HG02571 (cell line): ENCODE measurements at regions not wholly inside any gene's neighbourhood (a gene's known extent, or its start where the extent isn't known, plus 50 kb on each side); places are given as distances from the start of the nearest gene placed in this dataset.

ENCODE experiments used
- ATAC-seq: cut with Tn5 transposase; IDR thresholded peaks from one replicate; pipeline ENCODE4 v1.9.1; 2021; ENCODE audit warnings: mild to moderate bottlenecking, moderate library complexity; ENCODE audit not compliant: unreplicated experiment

DNA sequence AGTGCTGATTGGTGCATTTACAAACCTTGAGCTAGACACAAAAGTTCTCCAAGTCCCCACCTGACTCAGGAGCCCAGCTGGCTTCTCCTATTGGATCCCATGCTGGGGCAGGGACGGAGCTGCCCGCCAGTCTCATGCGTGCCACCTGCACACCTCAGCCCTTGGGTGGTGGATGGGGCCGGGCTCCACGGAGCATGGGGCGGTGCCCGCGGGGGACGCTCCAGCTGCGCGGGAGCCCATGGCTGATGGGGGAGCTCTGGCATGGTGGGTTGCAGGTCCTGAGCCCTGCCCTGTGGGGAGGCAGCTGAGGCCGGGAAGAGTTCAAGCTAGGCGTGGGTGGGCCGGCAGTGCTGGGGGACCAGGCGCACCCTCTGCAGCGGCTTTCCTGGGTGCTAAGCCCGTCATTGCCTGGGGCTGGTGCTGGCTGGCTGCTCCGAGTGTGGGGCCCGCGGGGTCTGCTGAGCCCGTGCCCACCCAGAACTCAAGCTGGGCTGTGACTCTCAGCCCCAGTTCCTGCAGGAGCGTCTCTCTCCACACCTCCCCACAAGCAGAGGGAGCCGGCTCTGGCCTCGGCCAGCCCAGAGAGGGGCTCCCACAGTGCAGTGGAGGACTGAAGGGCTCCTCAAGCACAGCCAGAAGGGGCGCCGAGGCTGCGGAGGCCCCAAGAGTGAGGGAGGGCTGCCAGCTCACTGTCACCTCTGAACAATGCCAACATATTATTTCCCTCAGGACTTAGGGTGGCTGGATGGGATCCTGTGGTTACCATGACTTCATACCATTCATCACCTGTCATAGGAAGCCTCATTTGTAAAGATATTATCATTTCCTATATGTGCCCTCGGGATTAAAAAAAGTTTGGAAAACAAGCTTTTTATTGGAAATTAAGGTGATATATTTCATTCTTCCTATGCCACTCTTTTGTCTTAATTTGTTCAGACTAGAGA is 688.7 kb downstream of the ETS1 start:
- ATAC-seq, result no peak

GRCh38 chr11:127895776-127896175 is 691.6 kb downstream of the ETS1 start:
- ATAC-seq, result no peak

- no peak for ATAC-seq
Observed at GRCh38 chr11:127894316-127894715, 693.0 kb downstream of the ETS1 start.

DNA sequence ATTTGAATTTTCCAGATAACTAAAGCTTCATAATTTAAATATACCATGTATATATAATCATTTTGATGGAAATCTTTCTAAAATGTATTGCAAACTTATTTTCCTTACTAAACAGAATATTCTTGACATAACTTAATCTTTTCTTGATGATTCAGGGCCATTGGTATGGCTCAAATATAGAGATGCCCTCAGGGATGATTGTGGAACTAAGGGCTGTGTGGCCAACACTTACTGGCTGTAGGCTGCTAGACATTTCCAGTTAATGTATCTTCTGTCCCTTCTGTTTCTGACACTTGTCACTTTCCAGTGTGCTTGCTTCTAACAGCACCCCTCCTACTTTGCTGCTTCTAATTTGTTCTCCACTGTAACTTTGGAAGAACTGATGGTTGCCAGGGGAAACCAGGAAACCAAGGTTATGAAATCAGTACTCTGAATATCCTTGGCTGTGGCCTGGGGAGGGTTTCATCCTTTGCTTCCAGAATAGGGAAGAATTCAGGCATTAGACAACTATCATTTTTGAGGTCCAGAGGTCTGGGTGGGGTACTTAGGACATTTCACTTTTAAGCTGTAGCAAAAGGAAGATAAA is 697.2 kb downstream of the ETS1 start:
- no peak for ATAC-seq

GRCh38 chr11:127888386-127888785 is 699.0 kb downstream of the ETS1 start:
- ATAC-seq, result no peak

GRCh38 chr11:127875131-127875530 is 712.2 kb downstream of the ETS1 start:
- ATAC-seq, result no peak

DNA sequence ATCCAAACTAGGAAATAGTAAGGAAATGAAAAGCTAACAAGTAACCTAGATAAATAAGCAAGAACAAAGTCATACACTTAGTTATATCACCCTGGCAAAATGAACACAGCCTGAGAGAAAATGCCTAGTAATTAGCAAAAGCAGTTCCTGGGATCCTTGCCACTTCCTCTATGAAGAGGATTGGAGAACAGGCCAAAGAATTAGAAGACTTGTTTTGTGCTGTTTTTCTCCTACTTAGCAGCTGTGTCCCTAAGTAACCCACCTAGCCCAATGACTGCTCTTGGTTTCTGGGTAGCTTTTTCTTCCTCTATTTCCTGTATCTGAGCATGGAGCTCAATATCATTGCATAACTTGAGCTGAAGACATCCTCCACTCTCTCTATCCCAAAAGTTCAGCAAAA is 713.9 kb downstream of the ETS1 start:
- ATAC-seq, result no peak

- no peak for ATAC-seq
Observed at GRCh38 chr11:127866109-127866508, 721.2 kb downstream of the ETS1 start.

- ATAC-seq, result no peak
Observed at GRCh38 chr11:127864861-127865260, 722.5 kb downstream of the ETS1 start.

GRCh38 chr11:127862406-127862805 is 725.0 kb downstream of the ETS1 start:
- ATAC-seq, result no peak

GRCh38 chr11:127859941-127860354 is 727.4 kb downstream of the ETS1 start:
- ATAC-seq, result no peak

GRCh38 chr11:127844876-127845275 is 742.5 kb downstream of the ETS1 start:
- no peak for ATAC-seq

GRCh38 chr11:127843483-127844396 is 743.6 kb downstream of the ETS1 start:
- no peak for ATAC-seq

- no peak for ATAC-seq
Observed at GRCh38 chr11:127825183-127825582, 762.2 kb downstream of the ETS1 start.

DNA sequence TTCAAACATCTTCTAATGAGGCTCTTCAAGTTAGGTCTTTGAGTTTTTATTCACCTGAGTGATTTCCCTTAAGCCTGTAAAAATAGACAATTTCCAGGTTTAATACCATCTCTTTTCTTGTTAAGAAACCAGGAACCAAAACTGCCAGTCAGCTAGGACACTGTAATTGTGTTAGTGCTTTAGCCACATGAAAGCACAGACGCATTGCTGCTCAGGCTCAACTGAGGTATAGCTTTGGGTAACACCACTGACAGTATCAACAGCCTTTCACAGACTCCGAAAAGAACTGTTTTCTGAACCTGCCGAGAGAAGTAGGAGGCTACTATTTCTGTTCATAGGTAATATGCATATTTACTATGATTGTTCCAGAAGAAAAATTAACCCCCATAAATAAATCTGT is 768.7 kb downstream of the ETS1 start:
- no peak for ATAC-seq

- no peak for ATAC-seq
Observed at GRCh38 chr11:127816962-127817361, 770.4 kb downstream of the ETS1 start.

DNA sequence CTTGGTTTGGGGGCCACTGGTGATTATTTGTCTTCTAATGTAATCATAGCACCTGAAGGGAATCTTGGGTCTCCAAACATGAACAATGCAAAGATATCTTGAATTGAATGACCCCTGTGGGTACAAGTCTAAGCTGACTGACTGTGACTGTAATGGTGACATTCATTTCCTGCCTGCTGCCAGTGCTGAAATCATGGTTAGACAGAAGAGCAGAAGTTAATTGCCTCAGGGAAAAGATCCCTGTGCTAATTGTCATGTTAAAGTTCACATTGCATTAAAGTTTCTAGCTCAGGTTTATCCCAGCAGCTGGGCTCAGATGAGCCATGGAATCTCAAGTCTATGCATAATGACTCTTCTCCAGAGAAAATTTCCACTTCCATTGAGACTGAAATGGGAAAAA is 772.0 kb downstream of the ETS1 start:
- no peak for ATAC-seq

- ATAC-seq, result no peak
Observed at GRCh38 chr11:127806501-127806900, 780.9 kb downstream of the ETS1 start.

DNA sequence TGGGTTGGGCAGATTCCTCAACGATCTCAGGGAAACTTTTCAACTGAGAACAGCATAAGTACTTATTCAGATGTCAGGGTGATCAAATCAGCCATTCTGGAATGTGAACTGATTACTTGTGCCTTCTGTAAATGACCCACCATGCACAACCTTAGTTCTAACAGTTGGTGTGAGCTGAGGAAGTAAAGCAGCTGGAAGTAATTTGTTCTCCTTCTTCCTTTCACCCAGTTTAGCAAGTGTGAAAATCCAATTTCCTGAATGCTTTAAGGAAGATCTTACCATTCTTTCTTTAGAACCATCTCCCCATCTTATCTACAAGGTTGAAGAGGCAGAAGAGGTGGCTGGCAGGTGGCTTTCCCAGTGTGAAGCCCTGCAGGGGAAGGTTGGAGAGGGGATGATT is 781.6 kb downstream of the ETS1 start:
- no peak for ATAC-seq

DNA sequence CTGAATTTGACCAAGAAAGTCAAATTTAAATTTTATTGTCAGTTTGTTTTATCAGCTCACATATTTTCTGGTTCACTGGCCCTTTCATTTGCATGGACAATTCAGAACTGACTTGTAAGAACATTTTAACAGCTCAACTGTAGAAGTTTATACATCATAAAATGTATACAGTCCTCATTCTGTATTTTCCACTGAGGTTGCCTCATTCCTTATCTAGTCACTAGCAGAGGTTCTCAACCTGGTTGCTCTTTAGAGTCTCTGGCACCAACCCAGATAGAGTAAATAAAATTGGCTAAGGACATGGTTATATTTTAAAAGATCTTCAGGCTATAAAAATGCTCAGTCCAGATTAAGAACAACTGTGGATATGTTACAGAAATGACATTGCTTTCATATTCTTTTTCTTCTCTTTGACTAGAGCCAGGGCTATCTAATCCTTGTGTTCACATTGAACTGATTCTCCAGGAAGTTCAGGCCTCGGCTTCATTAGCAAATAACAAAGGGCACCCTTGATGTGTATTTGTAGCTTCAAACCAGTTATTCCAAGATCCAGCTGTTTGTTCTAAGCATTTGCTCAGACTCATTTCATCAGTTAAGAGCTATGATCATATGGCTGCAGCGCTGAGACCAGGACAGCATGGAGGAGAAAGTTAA is 782.5 kb downstream of the ETS1 start:
- no peak for ATAC-seq

DNA sequence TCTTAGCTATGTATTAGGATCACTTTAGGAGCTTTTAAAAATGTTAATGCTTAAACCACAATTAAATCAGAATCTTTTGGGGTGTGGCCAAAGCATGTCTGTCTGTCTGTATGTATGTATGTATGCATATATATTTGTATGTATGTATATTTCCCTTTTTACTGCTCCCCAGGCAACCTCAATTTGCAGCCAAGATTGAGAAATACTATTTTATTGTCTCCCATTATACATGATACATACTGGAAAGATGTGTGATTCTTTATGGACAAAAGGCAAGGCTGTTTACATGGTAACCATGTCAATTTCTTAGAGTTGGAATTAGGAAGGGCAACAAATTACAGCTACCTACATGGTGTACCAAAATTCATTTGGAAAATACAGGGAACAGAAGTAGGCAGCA is 783.6 kb downstream of the ETS1 start:
- no peak for ATAC-seq
